Stimulated activated CD8-positive, alpha-beta memory T cell treated with anti-CD3 and anti-CD28 coated beads, Interleukin-2, amount 100 ng/mL, for 48 hours (primary cell): ENCODE measurements at regions not wholly inside any gene's neighbourhood (a gene's known extent, or its start where the extent isn't known, plus 50 kb on each side); places are given as distances from the start of the nearest gene placed in this dataset.

Experiments used
- DNase-seq, 2 donors: peaks; one replicate each; pipeline ENCODE4 v3.0.0-alpha.2; 2020; ENCODE audit warnings: low read depth in 2 of 2

DNA sequence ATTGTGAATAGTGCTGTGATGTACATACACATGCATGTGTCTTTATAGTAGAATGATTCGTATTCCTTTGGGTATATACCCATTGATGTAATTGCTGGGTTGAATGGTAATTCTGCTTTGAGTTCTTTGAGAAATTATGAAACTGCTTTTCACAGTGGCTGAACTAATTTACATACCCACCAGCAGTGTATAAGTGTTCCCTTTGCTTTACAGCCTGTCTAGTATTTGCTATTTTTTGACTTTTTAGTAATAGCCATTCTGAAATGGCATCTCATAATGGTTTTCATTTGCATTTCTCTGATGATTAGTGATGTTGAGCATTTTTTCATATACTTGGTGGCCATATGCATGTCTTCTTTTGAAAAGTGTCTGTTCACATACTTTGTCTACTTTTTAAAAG, 54.5 kb upstream of the FAM78B start:
- DNase-seq = no peak

DNA sequence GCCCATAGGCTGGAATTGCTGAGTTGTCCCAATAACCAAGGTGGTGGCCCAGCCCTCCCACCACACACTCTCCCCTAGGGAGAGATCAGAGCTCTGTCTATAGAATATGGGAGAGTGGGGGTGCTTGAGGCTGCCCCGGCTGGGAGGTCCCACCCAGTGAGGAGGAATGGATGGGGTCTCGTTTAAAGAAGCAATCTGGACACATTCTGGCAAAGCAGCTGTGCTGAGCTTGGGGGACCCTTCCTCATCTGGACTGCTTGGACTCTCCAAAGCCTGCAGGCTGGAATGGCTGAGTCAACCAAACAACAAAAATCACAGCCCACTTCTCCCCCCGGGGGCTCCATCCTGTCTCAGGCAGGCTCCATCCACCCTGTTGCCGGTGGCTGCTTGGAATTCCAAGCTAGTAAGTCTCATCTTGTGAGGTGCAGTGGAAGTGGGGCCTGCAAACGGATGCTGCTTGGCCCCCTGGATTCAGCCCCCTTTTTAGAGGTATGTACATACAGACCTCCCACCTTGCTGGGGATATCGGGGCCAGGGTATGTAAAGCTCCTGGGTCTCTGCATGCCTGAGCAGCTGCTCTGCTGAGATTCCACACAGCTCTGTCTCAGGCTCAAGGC, 67.1 kb upstream of the FAM78B start:
- no peak for DNase-seq

- DNase-seq = no peak
Measured at GRCh38 chr1:166235728-166236127, 68.9 kb upstream of the FAM78B start.

GRCh38 chr1:166237675-166238074, 70.9 kb upstream of the FAM78B start:
- no peak for DNase-seq

GRCh38 chr1:166253076-166253779, 86.4 kb upstream of the FAM78B start:
- no peak for DNase-seq

DNA sequence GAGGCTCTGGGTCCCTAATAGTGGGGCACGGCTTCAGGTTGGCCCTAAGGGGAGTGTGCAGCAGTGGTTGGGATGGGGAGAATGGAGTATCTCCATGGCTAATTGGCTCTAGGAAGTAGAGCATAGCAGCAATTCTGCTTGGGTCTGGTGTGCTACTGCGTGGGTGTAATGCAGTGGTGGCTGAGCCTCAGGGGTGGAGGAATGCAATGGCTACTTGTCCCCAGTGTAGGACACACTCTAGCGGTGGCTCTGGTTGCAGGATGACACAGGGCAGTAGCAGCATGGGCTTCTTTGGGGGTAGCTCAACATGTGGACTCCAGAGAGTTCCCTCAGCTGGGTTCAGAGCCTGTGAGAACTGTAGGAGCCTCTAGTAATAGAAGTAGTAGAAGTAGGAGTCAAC, 91.2 kb upstream of the FAM78B start:
- no peak for DNase-seq

- no peak for DNase-seq
Measured at GRCh38 chr1:166261511-166261910, 94.7 kb upstream of the FAM78B start.

DNA sequence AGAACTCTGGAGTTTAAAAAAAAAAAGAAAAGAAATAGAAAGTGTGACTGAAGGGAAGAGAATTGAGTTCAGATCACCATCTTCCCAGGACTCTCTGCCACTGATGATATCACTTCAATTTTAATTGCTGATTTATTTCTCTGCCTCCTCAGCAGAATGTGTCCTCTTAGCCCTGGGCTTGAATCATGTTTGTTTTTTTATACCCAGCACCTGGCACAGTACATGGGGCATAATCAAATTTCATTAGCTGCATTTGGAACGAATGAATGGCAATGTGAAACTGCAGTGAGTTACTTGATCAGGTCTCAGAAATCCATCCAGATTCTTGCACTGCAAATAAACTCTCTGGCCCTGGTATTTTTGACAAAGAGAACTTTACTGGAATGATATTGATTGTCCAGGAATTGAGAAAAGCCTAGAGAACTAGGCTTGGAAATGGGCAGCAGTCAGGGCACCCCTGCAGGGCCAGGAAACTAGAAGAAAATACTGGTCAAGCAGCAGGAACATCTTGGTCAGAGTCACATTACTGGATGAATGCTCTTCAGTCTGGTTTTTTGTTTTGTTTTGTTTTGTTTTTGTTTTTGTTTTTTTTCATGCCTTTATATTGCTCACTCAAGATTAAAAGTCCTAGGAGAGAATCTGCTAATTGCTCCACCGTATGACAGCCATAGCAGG, 103.8 kb upstream of the FAM78B start:
- no peak for DNase-seq

- DNase-seq = no peak
Measured at GRCh38 chr1:166271151-166271538, 104.3 kb upstream of the FAM78B start.

DNA sequence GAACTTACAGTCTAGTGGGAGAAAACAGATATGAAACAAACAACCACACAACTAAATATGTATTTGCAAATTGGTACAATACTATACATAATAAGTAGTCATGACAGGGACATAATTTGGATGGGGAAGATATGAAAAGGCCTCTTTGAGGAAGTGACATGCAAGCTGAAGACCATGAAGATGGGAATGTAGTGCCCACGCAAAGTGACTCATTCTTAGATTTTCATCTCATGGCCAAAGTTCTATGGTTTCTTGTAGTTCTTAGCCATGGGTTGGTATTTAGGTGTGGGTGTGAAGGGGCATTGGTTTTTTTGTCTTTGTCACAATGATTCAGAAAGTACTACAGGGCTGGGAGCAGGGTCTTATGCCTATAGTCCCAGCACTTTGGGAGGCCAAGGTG, 105.4 kb upstream of the FAM78B start:
- DNase-seq = no peak

- no peak for DNase-seq
Measured at GRCh38 chr1:166272851-166273250, 106.0 kb upstream of the FAM78B start.

DNA sequence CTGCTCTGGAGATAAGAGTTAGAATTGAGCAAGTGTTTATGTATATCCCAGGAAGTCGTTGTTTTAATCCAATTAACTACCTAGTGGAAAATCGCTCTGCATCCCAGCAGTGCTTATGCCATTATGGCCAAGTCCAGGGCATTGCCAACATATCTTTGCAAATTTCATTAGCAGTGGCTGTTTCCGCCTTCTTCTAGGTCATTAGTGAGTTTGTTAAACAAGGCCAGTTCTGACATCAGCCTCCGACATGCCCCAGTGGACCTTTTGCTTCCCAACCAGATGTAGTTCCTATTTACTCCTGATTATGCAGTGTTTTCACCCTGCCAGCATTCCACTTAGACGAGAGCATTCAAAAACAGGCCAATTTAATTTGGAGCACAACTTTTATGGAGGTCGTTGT, 106.8 kb upstream of the FAM78B start:
- DNase-seq = no peak

GRCh38 chr1:166282391-166283137, 115.8 kb upstream of the FAM78B start:
- DNase-seq = no peak

GRCh38 chr1:166283190-166283589, 116.4 kb upstream of the FAM78B start:
- no peak for DNase-seq

DNA sequence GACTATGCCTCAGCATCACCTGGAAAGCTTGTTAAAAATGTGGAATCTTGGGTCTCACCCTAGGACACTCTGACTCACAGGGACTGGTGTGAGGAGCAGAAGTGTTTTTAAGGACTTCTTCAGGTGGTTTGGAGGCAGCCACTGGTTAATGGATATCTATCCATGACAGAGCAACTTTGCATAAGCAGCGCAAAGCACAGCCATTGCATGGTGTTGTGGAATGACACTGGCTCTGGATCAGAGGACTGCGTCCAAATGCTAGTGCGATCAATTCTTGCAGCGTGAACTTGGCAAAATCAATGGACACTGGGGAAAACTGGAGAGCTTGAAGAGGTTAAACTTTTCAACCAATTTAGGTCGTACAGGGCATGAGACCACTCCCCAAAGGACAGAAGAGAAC, 116.8 kb upstream of the FAM78B start:
- DNase-seq = no peak

DNA sequence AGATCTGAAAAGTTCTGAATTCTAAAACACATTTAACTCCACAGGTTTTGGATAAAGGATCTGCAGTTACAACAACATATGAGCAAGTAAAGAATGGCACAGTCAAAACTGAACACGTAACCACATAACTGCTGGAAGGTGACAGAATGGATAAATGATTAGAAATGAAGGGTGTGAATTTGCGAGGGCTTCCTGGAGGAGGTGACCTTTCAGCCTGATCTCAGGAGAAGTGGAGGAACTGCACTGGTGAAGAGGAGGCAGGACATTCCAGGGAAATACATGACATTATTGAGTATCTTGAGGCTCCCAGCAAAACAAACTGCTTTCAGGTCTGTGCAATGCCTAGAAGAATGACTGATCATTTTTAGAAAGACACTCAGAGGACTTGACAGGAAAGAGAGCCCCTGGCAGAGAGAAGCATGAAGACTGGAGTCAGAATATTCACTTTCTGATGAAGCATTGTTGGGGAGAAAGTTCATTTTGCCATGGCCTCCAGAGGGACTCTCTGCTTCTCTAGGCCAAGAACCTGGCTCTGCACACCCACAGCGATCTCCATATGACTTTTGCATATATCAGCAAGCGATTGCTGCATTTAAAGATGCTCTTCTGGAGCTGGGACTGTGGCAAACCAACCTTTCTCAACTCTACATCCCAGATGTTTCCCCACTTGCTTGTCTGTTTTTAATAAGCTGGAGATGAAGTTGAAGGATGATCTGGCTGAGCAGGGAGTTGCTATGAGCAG, 122.7 kb upstream of the FAM78B start:
- DNase-seq = no peak

- no peak for DNase-seq
Measured at GRCh38 chr1:166295656-166296055, 128.9 kb upstream of the FAM78B start.

GRCh38 chr1:166297993-166298392, 131.2 kb upstream of the FAM78B start:
- no peak for DNase-seq

DNA sequence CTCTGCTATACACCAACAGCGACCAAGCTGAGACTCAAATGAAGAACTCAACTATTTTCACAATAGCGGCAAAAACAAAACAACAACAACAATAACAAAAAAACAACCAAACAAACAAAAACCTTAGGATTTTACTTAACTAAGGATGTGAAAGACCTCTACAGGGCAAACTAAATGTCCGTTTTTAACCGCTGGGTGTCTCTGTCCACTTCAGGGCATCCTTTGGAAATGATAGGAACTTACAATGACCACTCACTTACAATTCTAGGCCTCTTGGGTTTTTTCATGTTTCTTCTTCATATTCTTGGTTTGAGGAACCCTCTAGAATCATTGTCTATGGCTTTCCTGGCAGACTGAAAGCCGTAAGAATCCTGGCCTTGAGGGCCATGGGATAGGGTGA, 134.0 kb upstream of the FAM78B start:
- no peak for DNase-seq

DNA sequence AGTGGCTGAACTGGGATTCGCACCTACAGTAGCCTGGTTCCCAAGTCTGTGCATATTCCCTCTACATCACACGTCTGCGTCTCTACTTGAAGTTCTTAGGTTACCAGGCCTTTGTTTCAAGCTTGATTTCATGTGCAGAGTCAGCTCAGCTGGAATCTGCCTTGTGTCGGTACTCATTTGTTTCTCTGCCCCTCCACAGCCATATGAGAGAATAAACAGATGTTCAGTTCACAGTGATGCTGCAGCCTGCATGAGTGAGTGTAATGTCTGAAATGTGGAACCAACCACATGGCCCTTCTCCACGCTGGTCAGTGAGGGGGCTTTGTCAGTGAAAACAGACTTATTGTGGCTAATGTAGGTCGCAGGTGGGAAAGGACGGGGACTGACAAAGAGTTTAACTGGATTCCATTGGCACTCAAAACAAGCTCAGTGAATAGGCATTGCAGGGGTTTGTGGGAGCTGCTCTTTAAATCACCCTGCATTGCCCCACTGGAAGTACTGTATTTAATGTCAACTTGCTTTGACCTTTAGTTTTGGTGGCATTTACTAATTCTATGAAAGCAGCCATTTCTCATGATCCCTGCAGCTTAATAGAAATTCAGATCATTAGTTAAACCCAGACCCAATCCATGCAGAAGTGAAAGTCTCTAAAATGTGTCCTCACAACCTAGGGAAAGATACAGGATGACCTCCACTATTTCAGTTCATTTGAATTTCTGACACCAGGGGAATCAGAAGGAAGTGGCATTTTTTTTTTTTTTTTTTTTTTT, 136.4 kb upstream of the FAM78B start:
- DNase-seq = no peak

DNA sequence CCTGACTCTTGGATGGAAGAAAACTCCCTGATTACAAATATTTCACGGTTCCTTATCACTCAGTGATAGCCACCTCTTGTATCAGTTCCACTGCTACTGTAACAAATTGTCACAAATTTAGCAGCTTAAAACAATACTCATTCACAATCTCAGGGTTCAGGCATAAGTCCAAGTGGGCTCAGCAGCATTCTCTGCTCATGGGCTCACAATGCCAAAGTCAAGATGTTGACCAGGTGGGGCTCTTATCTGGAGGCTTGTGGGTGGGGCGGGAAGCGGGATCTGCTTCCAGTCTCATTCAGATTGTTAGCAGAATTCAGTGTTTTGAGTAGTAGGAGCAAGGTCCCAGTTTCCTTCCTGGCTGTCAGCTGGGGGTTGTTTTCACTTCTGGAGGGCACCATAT, 137.3 kb upstream of the FAM78B start:
- no peak for DNase-seq
